Glutamatergic neuron (in vitro differentiated cells): ENCODE measurements at regions not wholly inside any gene's neighbourhood (a gene's known extent, or its start where the extent isn't known, plus 50 kb on each side); places are given as distances from the start of the nearest gene placed in this dataset.

Experiments
- DNase-seq: peaks from one replicate; pipeline ENCODE4 v3.0.0; 2022
- H3K27ac Mint-ChIP-seq: one replicate; pipeline ENCODE4 v1.8.0; 2020; ENCODE audit warnings: mild to moderate bottlenecking, mixed read lengths, inconsistent platforms; ENCODE audit not compliant: unreplicated experiment
- H3K27me3 Mint-ChIP-seq: one replicate; pipeline ENCODE4 v1.8.0; 2020; ENCODE audit warnings: mild to moderate bottlenecking, moderate library complexity, mixed read lengths, inconsistent platforms; ENCODE audit not compliant: unreplicated experiment
- H3K36me3 Mint-ChIP-seq: one replicate; pipeline ENCODE4 v1.8.0; 2020; ENCODE audit warnings: mild to moderate bottlenecking, mixed read lengths, inconsistent platforms; ENCODE audit not compliant: unreplicated experiment
- H3K4me1 Mint-ChIP-seq: one replicate; pipeline ENCODE4 v1.8.0; 2020; ENCODE audit warnings: mild to moderate bottlenecking, low read depth, mixed read lengths, inconsistent platforms; ENCODE audit not compliant: unreplicated experiment
- H3K4me3 Mint-ChIP-seq: one replicate; pipeline ENCODE4 v1.8.0; 2020; ENCODE audit warnings: mild to moderate bottlenecking, mixed read lengths, inconsistent platforms; ENCODE audit not compliant: unreplicated experiment
- H3K9me3 Mint-ChIP-seq: one replicate; pipeline ENCODE4 v1.8.0; 2020; ENCODE audit warnings: mild to moderate bottlenecking, moderate library complexity, mixed read lengths, inconsistent platforms; ENCODE audit not compliant: unreplicated experiment
- CTCF ChIP-seq: fragments of 200-600 bp; sonication (generic); IDR thresholded peaks from one replicate; pipeline ENCODE4 v1.5.0; 2021; ENCODE audit not compliant: partially characterized antibody, unreplicated experiment

- peaks cover 7% of the 10 kb centered on the region for H3K9me3 Mint-ChIP-seq
- H3K27ac Mint-ChIP-seq: no peak overlapping the region
- H3K4me1 Mint-ChIP-seq: no peaks in the 10 kb centered on the region
- H3K4me3 Mint-ChIP-seq: no peak overlapping the region
- DNase-seq: no peak
- peaks cover 6% of the 10 kb centered on the region for H3K36me3 Mint-ChIP-seq
- H3K27me3 Mint-ChIP-seq: peaks cover 1% of the 10 kb centered on the region
- TF ChIP-seq CTCF: no peak
Measured at GRCh38 chr1:5147806-5148205, 493.4 kb downstream of the AJAP1 start.

GRCh38 chr1:5142389-5142788, 488.0 kb downstream of the AJAP1 start:
- Mint-ChIP-seq H3K4me1 (no peaks in the 10 kb centered on the region), H3K9me3 (peaks cover 9% of the 10 kb centered on the region), H3K36me3 (peaks cover 4% of the 10 kb centered on the region), H3K27ac (no peak overlapping the region), H3K27me3 (peaks cover 2% of the 10 kb centered on the region), H3K4me3 (no peak overlapping the region)
- DNase-seq: no peak
- no peak for TF ChIP-seq CTCF

GRCh38 chr1:5141750-5142149, 487.3 kb downstream of the AJAP1 start:
- H3K4me3 Mint-ChIP-seq: no peak overlapping the region

DNA sequence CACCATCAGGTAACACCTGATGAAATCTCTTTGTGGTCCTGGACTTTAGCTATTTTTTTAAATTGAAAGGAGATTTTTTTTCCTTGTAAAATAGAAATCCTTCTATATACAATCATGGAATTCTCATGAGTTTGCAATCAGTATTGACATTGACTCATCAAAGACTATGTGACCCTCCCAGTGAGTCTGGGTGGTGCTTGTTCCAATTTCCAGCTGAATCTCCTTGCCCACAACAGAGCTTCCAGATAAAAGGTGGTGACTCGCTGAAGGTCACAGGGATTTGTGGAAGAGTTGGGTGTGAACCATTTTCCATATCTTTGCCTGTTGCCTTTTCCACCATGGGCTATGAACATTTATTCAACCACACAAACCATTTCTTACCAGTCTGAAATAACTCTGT, 486.6 kb downstream of the AJAP1 start:
- H3K4me3 Mint-ChIP-seq: no peak overlapping the region
- no peaks in the 10 kb centered on the region for H3K36me3 Mint-ChIP-seq
- DNase-seq: no peak
- H3K4me1 Mint-ChIP-seq: no peaks in the 10 kb centered on the region
- no peak overlapping the region for H3K27ac Mint-ChIP-seq
- H3K9me3 Mint-ChIP-seq: peaks cover 7% of the 10 kb centered on the region
- TF ChIP-seq CTCF: no peak
- peaks cover 2% of the 10 kb centered on the region for H3K27me3 Mint-ChIP-seq

More at GRCh38 chr1:5141750-5142149, 487.3 kb downstream of the AJAP1 start:
- H3K36me3 Mint-ChIP-seq: no peaks in the 10 kb centered on the region
- no peaks in the 10 kb centered on the region for H3K4me1 Mint-ChIP-seq
- TF ChIP-seq CTCF: no peak
- DNase-seq: no peak
- H3K9me3 Mint-ChIP-seq: peaks cover 9% of the 10 kb centered on the region
- peaks cover 2% of the 10 kb centered on the region for H3K27me3 Mint-ChIP-seq
- H3K27ac Mint-ChIP-seq: no peak overlapping the region

- TF ChIP-seq CTCF: no peak
- Mint-ChIP-seq H3K4me3 (no peak overlapping the region), H3K27ac (no peak overlapping the region), H3K4me1 (no peaks in the 10 kb centered on the region), H3K36me3 (no peaks in the 10 kb centered on the region), H3K9me3 (peaks cover 3% of the 10 kb centered on the region), H3K27me3 (peaks cover 2% of the 10 kb centered on the region)
- DNase-seq: no peak
Measured at GRCh38 chr1:5140136-5140535, 485.7 kb downstream of the AJAP1 start.
